GM12878 (cell line): ENCODE measurements at regions not wholly inside any gene's neighbourhood (a gene's known extent, or its start where the extent isn't known, plus 50 kb on each side); places are given as distances from the start of the nearest gene placed in this dataset.

Experiments
- ATAC-seq: fragments of 200-7000 bp; cut with Tn5 transposase; 3 replicates; pipeline ENCODE4 v1.9.1; 2020; ENCODE audit warnings: mild to moderate bottlenecking, moderate library complexity
- BruUV-seq: library from RNA; stranded (reverse); fragments of 400-500 nt; replicated peaks from 2 replicates; lab custom pipeline; 2021; lab: Mats Ljungman, UMichigan
- CTCF ChIA-PET: fragments of 300-600 bp; sonication (Branson Sonifier 250); formaldehyde crosslinking; extraction: SDS; loops from one replicate; lab custom pipeline; 2021; ENCODE audit warnings: inconsistent platforms; lab: Yijun Ruan, JAX
- POLR2A ChIA-PET: fragments of 350-600 bp; formaldehyde crosslinking; extraction: SDS; loops from one replicate; lab custom pipeline; 2021; ENCODE audit warnings: inconsistent platforms; lab: Charles Lee
- RAD21 ChIA-PET: fragments of 300-600 bp; sonication (Branson Sonifier 250); formaldehyde crosslinking; loops from one replicate; lab custom pipeline; 2023; ENCODE audit warnings: antibody characterized with exemption; ENCODE audit not compliant: unreplicated experiment; lab: Charles Lee
- SMC1A ChIA-PET: fragments of 300-600 bp; sonication (Branson Sonifier 250); formaldehyde crosslinking; loops from one replicate; lab custom pipeline; 2023; ENCODE audit not compliant: unreplicated experiment, uncharacterized antibody; lab: Charles Lee
- DNase-seq: peaks from one replicate; pipeline ENCODE4 v3.0.0-alpha.2; 2011; ENCODE audit warnings: low read depth, low spot score
- FAIRE-seq: peaks from 3 replicates; lab custom pipeline; 2011; peaks lifted over from hg19 to GRCh38; lab: Jason Lieb, UNC
- H2AFZ ChIP-seq: 2 replicates; pipeline ENCODE4 v1.6.0; 2011; ENCODE audit warnings: low read depth, low read length, control low read depth; ENCODE audit not compliant: control insufficient read depth
- H3K27ac ChIP-seq: 2 replicates; pipeline ENCODE4 v1.5.1; 2011; ENCODE audit warnings: control low read depth; ENCODE audit not compliant: control insufficient read depth, insufficient read depth
- H3K27me3 ChIP-seq, 2 experiments: replicated peaks in 1 of 2; 2 replicates each; pipeline versions ENCODE4 v1.6.0 to v1.6.1; 2011; ENCODE audit warnings: low read length in 1 of 2; ENCODE audit not compliant: control insufficient read depth in 2 of 2, insufficient read depth in 2 of 2
- H3K36me3 ChIP-seq, 2 experiments: 2 replicates each; pipeline ENCODE4 v1.5.1; 2011; ENCODE audit warnings: low read length in 1 of 2; ENCODE audit not compliant: control insufficient read depth in 2 of 2, insufficient read depth in 2 of 2
- H3K4me1 ChIP-seq: 2 replicates; pipeline ENCODE4 v1.6.1; 2011; ENCODE audit warnings: mild to moderate bottlenecking, low read length, moderate library complexity, mixed read lengths; ENCODE audit not compliant: control insufficient read depth, insufficient read depth
- H3K4me2 ChIP-seq: 2 replicates; pipeline ENCODE4 v1.6.0; 2011; ENCODE audit warnings: control low read depth; ENCODE audit not compliant: control insufficient read depth, insufficient read depth
- H3K4me3 ChIP-seq: fragments of 200-600 bp; sonication (generic); 2 replicates; pipeline ENCODE4 v1.5.1; 2016
- H3K79me2 ChIP-seq: 2 replicates; pipeline ENCODE4 v1.6.0; 2011; ENCODE audit warnings: low read length; ENCODE audit not compliant: control insufficient read depth, insufficient read depth
- H3K9ac ChIP-seq: 2 replicates; pipeline ENCODE4 v1.8.0; 2011; ENCODE audit warnings: low read length, control low read depth, mixed read lengths; ENCODE audit not compliant: control insufficient read depth, insufficient read depth
- H3K9me3 ChIP-seq: replicated peaks from 3 replicates; pipeline ENCODE4 v1.5.1; 2011; ENCODE audit warnings: mild to moderate bottlenecking, low read length; ENCODE audit not compliant: control insufficient read depth, insufficient read depth
- H4K20me1 ChIP-seq: 2 replicates; pipeline ENCODE4 v1.6.0; 2011; ENCODE audit not compliant: control insufficient read depth, insufficient read depth
- ASH2L ChIP-seq: fragments of 300-600, 200-600 bp; sonication (generic); IDR thresholded peaks from 2 replicates; pipeline ENCODE4 v1.6.1; 2017; ENCODE audit warnings: low read depth, mild to moderate bottlenecking, borderline replicate concordance
- CREB1 ChIP-seq: IDR thresholded peaks from 2 replicates; pipeline ENCODE4 v1.6.1; 2012; ENCODE audit warnings: low read depth, mild to moderate bottlenecking, inconsistent platforms
- CREM ChIP-seq: IDR thresholded peaks from 2 replicates; pipeline ENCODE4 v1.6.1; 2014; ENCODE audit warnings: antibody characterized with exemption, low read depth
- FOXK2 ChIP-seq: fragments of 450-650 bp; IDR thresholded peaks from 2 replicates; pipeline ENCODE4 v1.6.1; 2017; ENCODE audit warnings: mild to moderate bottlenecking, moderate library complexity
- GATAD2B ChIP-seq: fragments of 450-650 bp; conservative IDR thresholded peaks from 2 replicates; pipeline ENCODE4 v1.6.1; 2017; ENCODE audit warnings: low read depth, mild to moderate bottlenecking, moderate library complexity
- LARP7 ChIP-seq: fragments of 450-650 bp; IDR thresholded peaks from 2 replicates; pipeline ENCODE4 v1.6.1; 2017; ENCODE audit warnings: mild to moderate bottlenecking
- NFIC ChIP-seq: IDR thresholded peaks from 2 replicates; pipeline ENCODE4 v1.6.1; 2012; ENCODE audit warnings: low read depth, mild to moderate bottlenecking, inconsistent platforms, low read length, moderate library complexity
- RB1 ChIP-seq: fragments of 450-650 bp; formaldehyde crosslinking; IDR thresholded peaks from 2 replicates; pipeline ENCODE4 v1.6.1; 2017; ENCODE audit warnings: mild to moderate bottlenecking, borderline replicate concordance
- RFX5 ChIP-seq: IDR thresholded peaks from 2 replicates; pipeline ENCODE4 v1.6.1; 2011; ENCODE audit warnings: low read depth, low read length, improper control_type of control experiment
- ZNF207 ChIP-seq: fragments of 450-650 bp; IDR thresholded peaks from 2 replicates; pipeline ENCODE4 v1.6.1; 2014; ENCODE audit warnings: antibody characterized with exemption, mild to moderate bottlenecking, borderline replicate concordance
- ZNF274 ChIP-seq: IDR thresholded peaks from one replicate; pipeline ENCODE4 v1.8.0; 2011; ENCODE audit not compliant: insufficient read length, insufficient read depth
- ZNF384 ChIP-seq: IDR thresholded peaks from 2 replicates; pipeline ENCODE4 v1.6.1; 2012; ENCODE audit warnings: low read depth, mild to moderate bottlenecking, low read length, improper control_type of control experiment, borderline replicate concordance
- WGBS: methylation state at CpG from one replicate; pipeline ENCODE4 v1.1.6; 2016; ENCODE audit warnings: low lambda C conversion rate; ENCODE audit not compliant: insufficient replicate concordance, insufficient coverage; ENCODE audit errors: missing lambda C conversion rate; 5-methylcytosine and 5-hydroxymethylcytosine counted together
- in situ Hi-C: fragments of 300-500 bp; cut with MboI; formaldehyde crosslinking; loops from 9 replicates; pipeline ENCODE4 v1.14.3; 2018; ENCODE audit warnings: mixed read lengths
- intact Hi-C: fragments of 100-400 bp; cut with micrococcal nuclease; formaldehyde crosslinking; loops from one replicate; pipeline ENCODE4 v1.14.2; 2022; ENCODE audit not compliant: unreplicated experiment
- TF ChIP-seq, protein P1 (sequence below), 3 experiments: IDR thresholded peaks in 2 of 3; conservative IDR thresholded peaks in 1 of 3; 2 replicates each; pipeline ENCODE4 v1.5.1; 2011; ENCODE audit warnings: low read depth in 3 of 3, low read length in 3 of 3, mild to moderate bottlenecking in 3 of 3, control low read depth in 2 of 3, moderate library complexity in 2 of 3, inconsistent platforms in 1 of 3, mixed read lengths in 1 of 3; ENCODE audit not compliant: control insufficient read depth in 2 of 3, insufficient read depth in 1 of 3; ENCODE audit errors: extremely low read depth in 1 of 3
- TF ChIP-seq, protein P2 (sequence below): IDR thresholded peaks from 2 replicates; pipeline ENCODE4 v1.6.1; 2011; ENCODE audit warnings: borderline replicate concordance, low read depth, mild to moderate bottlenecking, moderate library complexity, low read length; ENCODE audit not compliant: insufficient read depth, poor library complexity, severe bottlenecking
- TF ChIP-seq, protein P3 (sequence below): IDR thresholded peaks from 2 replicates; pipeline ENCODE4 v1.6.1; 2011; ENCODE audit warnings: mild to moderate bottlenecking, low read depth, low read length, moderate library complexity; ENCODE audit not compliant: insufficient replicate concordance
- TF ChIP-seq, protein P4 (sequence below): fragments of 450-650 bp; IDR thresholded peaks from 2 replicates; pipeline ENCODE4 v1.6.1; 2018; ENCODE audit warnings: borderline replicate concordance, mild to moderate bottlenecking; ENCODE audit not compliant: partially characterized antibody

DNA sequence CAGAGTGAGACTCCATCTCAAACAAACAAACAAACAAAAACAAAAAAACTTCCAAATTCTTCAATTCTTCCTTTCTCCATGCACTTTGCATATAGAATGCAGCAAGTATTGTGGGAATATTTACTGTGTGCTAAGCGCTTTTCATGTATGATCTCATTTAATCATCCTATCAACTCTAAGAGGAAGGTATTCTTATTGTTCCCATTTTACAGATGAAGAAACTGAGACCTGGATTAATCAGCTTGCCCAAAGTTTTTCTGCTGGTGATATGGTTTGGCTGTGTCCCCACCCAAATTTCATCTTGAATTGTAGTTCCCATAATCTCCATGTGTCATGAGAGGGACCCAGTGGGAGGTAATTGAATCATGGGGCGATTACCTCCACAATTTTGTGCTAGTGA is 56.6 kb upstream of the KCNG1 start:
- TF ChIP-seq RB1: no peak
- TF ChIP-seq CREM: no peak
- no peak for TF ChIP-seq ZNF274
- no peak for TF ChIP-seq RFX5
- no peak for TF ChIP-seq GATAD2B
- TF ChIP-seq, protein P1, sequence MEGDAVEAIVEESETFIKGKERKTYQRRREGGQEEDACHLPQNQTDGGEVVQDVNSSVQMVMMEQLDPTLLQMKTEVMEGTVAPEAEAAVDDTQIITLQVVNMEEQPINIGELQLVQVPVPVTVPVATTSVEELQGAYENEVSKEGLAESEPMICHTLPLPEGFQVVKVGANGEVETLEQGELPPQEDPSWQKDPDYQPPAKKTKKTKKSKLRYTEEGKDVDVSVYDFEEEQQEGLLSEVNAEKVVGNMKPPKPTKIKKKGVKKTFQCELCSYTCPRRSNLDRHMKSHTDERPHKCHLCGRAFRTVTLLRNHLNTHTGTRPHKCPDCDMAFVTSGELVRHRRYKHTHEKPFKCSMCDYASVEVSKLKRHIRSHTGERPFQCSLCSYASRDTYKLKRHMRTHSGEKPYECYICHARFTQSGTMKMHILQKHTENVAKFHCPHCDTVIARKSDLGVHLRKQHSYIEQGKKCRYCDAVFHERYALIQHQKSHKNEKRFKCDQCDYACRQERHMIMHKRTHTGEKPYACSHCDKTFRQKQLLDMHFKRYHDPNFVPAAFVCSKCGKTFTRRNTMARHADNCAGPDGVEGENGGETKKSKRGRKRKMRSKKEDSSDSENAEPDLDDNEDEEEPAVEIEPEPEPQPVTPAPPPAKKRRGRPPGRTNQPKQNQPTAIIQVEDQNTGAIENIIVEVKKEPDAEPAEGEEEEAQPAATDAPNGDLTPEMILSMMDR (IDR thresholded peaks at IDR 0.05 in 2 of 3, conservative IDR thresholded peaks at IDR 0.05 in 1 of 3; ENCODE audit: control insufficient read depth in 2 of 3, extremely low read depth in 1 of 3, insufficient read depth in 1 of 3, low read depth in 3 of 3, low read length in 3 of 3): no peak
- TF ChIP-seq, protein P2, sequence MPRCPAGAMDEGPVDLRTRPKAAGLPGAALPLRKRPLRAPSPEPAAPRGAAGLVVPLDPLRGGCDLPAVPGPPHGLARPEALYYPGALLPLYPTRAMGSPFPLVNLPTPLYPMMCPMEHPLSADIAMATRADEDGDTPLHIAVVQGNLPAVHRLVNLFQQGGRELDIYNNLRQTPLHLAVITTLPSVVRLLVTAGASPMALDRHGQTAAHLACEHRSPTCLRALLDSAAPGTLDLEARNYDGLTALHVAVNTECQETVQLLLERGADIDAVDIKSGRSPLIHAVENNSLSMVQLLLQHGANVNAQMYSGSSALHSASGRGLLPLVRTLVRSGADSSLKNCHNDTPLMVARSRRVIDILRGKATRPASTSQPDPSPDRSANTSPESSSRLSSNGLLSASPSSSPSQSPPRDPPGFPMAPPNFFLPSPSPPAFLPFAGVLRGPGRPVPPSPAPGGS: no peak
- no peak for TF ChIP-seq LARP7
- TF ChIP-seq, protein P3, sequence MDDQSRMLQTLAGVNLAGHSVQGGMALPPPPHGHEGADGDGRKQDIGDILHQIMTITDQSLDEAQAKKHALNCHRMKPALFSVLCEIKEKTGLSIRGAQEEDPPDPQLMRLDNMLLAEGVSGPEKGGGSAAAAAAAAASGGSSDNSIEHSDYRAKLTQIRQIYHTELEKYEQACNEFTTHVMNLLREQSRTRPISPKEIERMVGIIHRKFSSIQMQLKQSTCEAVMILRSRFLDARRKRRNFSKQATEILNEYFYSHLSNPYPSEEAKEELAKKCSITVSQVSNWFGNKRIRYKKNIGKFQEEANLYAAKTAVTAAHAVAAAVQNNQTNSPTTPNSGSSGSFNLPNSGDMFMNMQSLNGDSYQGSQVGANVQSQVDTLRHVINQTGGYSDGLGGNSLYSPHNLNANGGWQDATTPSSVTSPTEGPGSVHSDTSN: no peak
- no peak for TF ChIP-seq ZNF384
- TF ChIP-seq, protein P4, sequence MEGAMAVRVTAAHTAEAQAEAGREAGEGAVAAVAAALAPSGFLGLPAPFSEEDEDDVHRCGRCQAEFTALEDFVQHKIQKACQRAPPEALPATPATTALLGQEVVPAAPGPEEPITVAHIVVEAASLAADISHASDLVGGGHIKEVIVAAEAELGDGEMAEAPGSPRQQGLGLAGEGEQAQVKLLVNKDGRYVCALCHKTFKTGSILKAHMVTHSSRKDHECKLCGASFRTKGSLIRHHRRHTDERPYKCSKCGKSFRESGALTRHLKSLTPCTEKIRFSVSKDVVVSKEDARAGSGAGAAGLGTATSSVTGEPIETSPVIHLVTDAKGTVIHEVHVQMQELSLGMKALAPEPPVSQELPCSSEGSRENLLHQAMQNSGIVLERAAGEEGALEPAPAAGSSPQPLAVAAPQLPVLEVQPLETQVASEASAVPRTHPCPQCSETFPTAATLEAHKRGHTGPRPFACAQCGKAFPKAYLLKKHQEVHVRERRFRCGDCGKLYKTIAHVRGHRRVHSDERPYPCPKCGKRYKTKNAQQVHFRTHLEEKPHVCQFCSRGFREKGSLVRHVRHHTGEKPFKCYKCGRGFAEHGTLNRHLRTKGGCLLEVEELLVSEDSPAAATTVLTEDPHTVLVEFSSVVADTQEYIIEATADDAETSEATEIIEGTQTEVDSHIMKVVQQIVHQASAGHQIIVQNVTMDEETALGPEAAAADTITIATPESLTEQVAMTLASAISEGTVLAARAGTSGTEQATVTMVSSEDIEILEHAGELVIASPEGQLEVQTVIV: no peak
- TF ChIP-seq CREB1: no peak
- TF ChIP-seq ZNF207: no peak
- TF ChIP-seq NFIC: no peak
- TF ChIP-seq FOXK2: no peak
- no peak for TF ChIP-seq ASH2L
- Histone ChIP-seq H3K4me1 (no peaks in the 10 kb centered on the region), H3K36me3 (no peaks in the 10 kb centered on the region), H4K20me1 (no peaks in the 10 kb centered on the region), H3K79me2 (no peaks in the 10 kb centered on the region), H3K27ac (no peak overlapping the region), H3K9me3 (no peaks in the 10 kb centered on the region), H3K4me2 (no peak overlapping the region), H3K27me3 (peaks cover 0 to 4% of the 10 kb centered on the region in 2 experiments; a peak in 2 of 4 replicates), H3K4me3 (no peak overlapping the region), H3K9ac (no peak overlapping the region), H2AFZ (no peak overlapping the region)
- ChIA-PET SMC1A (no interaction called here), RAD21 (no interaction called here), POLR2A (no interaction called here), CTCF (no interaction called here)
- intact Hi-C loops: no loop called here
- DNase-seq (no peak), FAIRE-seq (no peak), ATAC-seq (no peak)
- WGBS: 53% methylated on average over 2 of the region's 2 CpGs
- BruUV-seq: no TSS peak
- in situ Hi-C loops: no loop called here
